Sigmoid colon (tissue), 4 donors: ENCODE measurements at regions not wholly inside any gene's neighbourhood (a gene's known extent, or its start where the extent isn't known, plus 50 kb on each side); places are given as distances from the start of the nearest gene placed in this dataset.

ENCODE experiments used
- CTCF ChIP-seq, 4 experiments: fragments of 450-650 bp in 3 of 4; fragments of 200-600 bp in 1 of 4; IDR thresholded peaks; one replicate each; pipeline ENCODE4 v1.5.1; 2016 to 2019; ENCODE audit warnings: antibody characterized with exemption in 4 of 4, mild to moderate bottlenecking in 3 of 4, moderate library complexity in 2 of 4
- EP300 ChIP-seq, 4 donors: sonication (generic); formaldehyde crosslinking; IDR thresholded peaks; one replicate each; pipeline ENCODE4 v1.6.1; 2017; ENCODE audit warnings: antibody characterized with exemption in 4 of 4
- POLR2A ChIP-seq, 2 donors: fragments of 450-650 bp; IDR thresholded peaks; one replicate each; pipeline ENCODE4 v1.6.1; 2016; ENCODE audit warnings: antibody characterized with exemption in 2 of 2, mild to moderate bottlenecking in 2 of 2, moderate library complexity in 2 of 2

- TF ChIP-seq CTCF (IDR thresholded peaks at IDR 0.05) (no peak), POLR2A (IDR thresholded peaks at IDR 0.05) (no peak), EP300 (IDR thresholded peaks at IDR 0.05) (no peak)
Measured at GRCh38 chr2:144310889-144311608, 208.9 kb downstream of the ZEB2 start.
